Suprapubic skin (tissue), 4 donors: ENCODE measurements at regions not wholly inside any gene's neighbourhood (a gene's known extent, or its start where the extent isn't known, plus 50 kb on each side); places are given as distances from the start of the nearest gene placed in this dataset.

Source experiments
- DNase-seq, 2 donors: peaks; one replicate each; pipeline ENCODE4 v3.0.0-alpha.2; 2019; ENCODE audit warnings: low spot score in 2 of 2
- H3K27ac ChIP-seq: fragments of 200-600 bp; sonication (generic); one replicate; pipeline ENCODE4 v1.5.1; 2019
- H3K27me3 ChIP-seq: fragments of 200-600 bp; sonication (generic); one replicate; pipeline ENCODE4 v1.5.1; 2019
- H3K36me3 ChIP-seq: fragments of 200-600 bp; sonication (generic); one replicate; pipeline ENCODE4 v1.5.1; 2019
- H3K4me1 ChIP-seq: fragments of 200-600 bp; sonication (generic); one replicate; pipeline ENCODE4 v1.5.1; 2019
- H3K4me3 ChIP-seq: fragments of 200-600 bp; sonication (generic); one replicate; pipeline ENCODE4 v1.5.1; 2019; ENCODE audit warnings: mild to moderate bottlenecking
- H3K9me3 ChIP-seq: fragments of 200-600 bp; sonication (generic); one replicate; pipeline ENCODE4 v1.5.1; 2019
- EP300 ChIP-seq: sonication (generic); formaldehyde crosslinking; IDR thresholded peaks from one replicate; pipeline ENCODE4 v1.6.1; 2017; ENCODE audit warnings: antibody characterized with exemption
- POLR2A ChIP-seq, 2 donors: fragments of 450-650 bp; IDR thresholded peaks; one replicate each; pipeline ENCODE4 v1.6.1; 2017; ENCODE audit warnings: antibody characterized with exemption in 2 of 2, mild to moderate bottlenecking in 2 of 2, moderate library complexity in 2 of 2
- POLR2AphosphoS5 ChIP-seq, 3 donors: sonication (generic); formaldehyde crosslinking; IDR thresholded peaks; one replicate each; pipeline ENCODE4 v1.6.1; 2017; ENCODE audit warnings: antibody characterized with exemption in 3 of 3
- WGBS: methylation state at CpG from one replicate; pipeline ENCODE4 v1.1.5; 2018; 5-methylcytosine and 5-hydroxymethylcytosine counted together
- TF ChIP-seq, protein P1 (sequence below), 2 donors: fragments of 200-600 bp in 1 of 2; fragments of 450-650 bp in 1 of 2; sonication (generic) in 1 of 2; IDR thresholded peaks; one replicate each; pipeline ENCODE4 v1.5.1; 2016 to 2019; ENCODE audit warnings: antibody characterized with exemption in 2 of 2, mild to moderate bottlenecking in 1 of 2, moderate library complexity in 1 of 2

DNA sequence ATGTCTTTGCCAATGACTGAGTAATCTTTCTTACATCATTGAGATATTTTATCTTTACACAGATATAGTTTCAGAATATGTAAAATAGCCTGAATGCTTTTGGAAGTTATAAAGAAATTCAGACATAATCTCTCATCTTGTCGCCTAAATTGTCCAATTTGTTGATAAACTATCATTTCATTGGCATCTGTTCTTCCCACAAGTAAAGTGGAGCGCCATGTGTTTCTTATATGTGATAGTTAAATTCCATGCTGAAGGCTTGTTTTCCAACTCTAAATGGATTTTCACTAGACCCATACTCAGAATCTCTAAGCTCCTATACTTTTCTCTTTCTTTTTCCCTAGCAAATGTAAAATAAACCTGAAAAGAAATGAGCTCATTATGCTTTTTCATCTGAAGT lies 640.1 kb upstream of the MBL2 start:
- Histone ChIP-seq H3K36me3 (no peaks in the 10 kb centered on the region), H3K27ac (no peak overlapping the region), H3K27me3 (no peaks in the 10 kb centered on the region), H3K4me3 (no peak overlapping the region), H3K4me1 (no peaks in the 10 kb centered on the region), H3K9me3 (no peaks in the 10 kb centered on the region)
- no peak for DNase-seq
- WGBS = 62% methylated on average over 2 of the region's 2 CpGs
- TF ChIP-seq POLR2A (IDR thresholded peaks at IDR 0.05) = no peak
- no peak for TF ChIP-seq POLR2AphosphoS5 (IDR thresholded peaks at IDR 0.05)
- TF ChIP-seq, protein P1, sequence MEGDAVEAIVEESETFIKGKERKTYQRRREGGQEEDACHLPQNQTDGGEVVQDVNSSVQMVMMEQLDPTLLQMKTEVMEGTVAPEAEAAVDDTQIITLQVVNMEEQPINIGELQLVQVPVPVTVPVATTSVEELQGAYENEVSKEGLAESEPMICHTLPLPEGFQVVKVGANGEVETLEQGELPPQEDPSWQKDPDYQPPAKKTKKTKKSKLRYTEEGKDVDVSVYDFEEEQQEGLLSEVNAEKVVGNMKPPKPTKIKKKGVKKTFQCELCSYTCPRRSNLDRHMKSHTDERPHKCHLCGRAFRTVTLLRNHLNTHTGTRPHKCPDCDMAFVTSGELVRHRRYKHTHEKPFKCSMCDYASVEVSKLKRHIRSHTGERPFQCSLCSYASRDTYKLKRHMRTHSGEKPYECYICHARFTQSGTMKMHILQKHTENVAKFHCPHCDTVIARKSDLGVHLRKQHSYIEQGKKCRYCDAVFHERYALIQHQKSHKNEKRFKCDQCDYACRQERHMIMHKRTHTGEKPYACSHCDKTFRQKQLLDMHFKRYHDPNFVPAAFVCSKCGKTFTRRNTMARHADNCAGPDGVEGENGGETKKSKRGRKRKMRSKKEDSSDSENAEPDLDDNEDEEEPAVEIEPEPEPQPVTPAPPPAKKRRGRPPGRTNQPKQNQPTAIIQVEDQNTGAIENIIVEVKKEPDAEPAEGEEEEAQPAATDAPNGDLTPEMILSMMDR (IDR thresholded peaks at IDR 0.05) = no peak
- no peak for TF ChIP-seq EP300

DNA sequence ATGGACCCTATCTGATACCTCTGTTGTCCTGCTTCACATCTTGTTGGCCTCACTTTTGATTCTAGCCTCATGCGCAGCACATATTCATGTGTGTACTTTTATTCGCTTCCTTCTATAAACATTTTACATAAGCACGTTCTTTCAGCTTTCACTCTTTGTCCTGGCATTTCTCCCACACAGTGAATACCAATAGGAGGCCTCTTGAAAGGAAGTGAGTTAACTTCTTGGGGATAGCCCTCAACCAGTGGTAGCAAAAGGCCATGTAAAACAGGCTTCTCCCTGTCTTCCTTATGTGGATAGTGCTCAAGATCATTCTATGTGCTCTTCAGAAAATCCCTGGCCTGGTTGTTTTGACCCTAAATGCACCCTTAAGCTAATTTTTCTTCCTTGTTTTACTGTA lies 633.9 kb upstream of the MBL2 start:
- H3K9me3 ChIP-seq = no peaks in the 10 kb centered on the region
- no peaks in the 10 kb centered on the region for H3K27me3 ChIP-seq
- WGBS = 62% methylated on average over 3 of the region's 3 CpGs
- no peak overlapping the region for H3K27ac ChIP-seq
- no peak for DNase-seq
- no peaks in the 10 kb centered on the region for H3K36me3 ChIP-seq
- TF ChIP-seq POLR2AphosphoS5 (IDR thresholded peaks at IDR 0.05) (no peak), EP300 (no peak), POLR2A (IDR thresholded peaks at IDR 0.05) (no peak)
- TF ChIP-seq, protein P1 (IDR thresholded peaks at IDR 0.05) = no peak
- H3K4me3 ChIP-seq = no peak overlapping the region
- no peaks in the 10 kb centered on the region for H3K4me1 ChIP-seq

DNA sequence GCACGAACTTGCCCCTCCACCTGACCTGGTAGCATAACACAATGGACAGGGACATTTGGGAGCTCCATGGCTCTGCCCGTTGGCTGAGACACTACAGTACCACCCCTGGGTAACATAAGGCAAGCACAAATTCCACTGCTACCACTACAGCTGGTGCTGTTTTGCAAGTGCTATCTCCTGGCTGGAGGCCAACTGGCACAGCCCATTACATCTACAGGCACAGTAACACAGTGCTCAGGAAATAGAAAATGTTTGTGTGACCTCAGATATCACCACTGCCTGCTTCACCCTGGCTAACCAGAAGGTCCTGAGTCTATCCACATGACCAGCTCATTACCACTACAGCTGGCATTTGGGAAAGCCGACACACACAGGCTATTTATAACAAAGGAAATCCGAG lies 631.1 kb upstream of the MBL2 start:
- no peak for DNase-seq
- Histone ChIP-seq H3K4me1 (no peaks in the 10 kb centered on the region), H3K36me3 (no peaks in the 10 kb centered on the region), H3K27ac (no peak overlapping the region), H3K9me3 (no peaks in the 10 kb centered on the region), H3K4me3 (no peak overlapping the region), H3K27me3 (no peaks in the 10 kb centered on the region)
- WGBS = 29% methylated on average over 4 of the region's 4 CpGs
- TF ChIP-seq EP300 = no peak

DNA sequence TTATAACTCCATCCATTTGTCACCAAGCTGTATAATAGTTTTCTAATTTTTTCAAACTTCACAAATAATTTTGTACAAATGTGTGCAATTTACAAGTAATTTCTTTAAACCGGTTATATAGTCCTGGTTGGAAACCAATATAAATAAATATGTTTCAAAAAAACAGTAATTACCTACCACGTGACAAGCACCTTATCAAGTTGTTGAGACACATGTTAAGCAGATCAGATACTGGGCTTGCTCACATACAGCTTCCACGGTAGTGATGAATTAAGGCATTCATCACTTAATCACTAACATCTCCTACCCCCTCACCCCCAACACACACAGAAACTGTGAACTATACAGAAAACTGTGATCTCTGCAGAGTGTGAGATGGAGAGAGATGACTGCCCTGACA lies 630.0 kb upstream of the MBL2 start:
- no peaks in the 10 kb centered on the region for H3K4me1 ChIP-seq
- no peaks in the 10 kb centered on the region for H3K9me3 ChIP-seq
- no peak overlapping the region for H3K4me3 ChIP-seq
- TF ChIP-seq POLR2A (IDR thresholded peaks at IDR 0.05) (no peak), POLR2AphosphoS5 (IDR thresholded peaks at IDR 0.05) (no peak), EP300 (no peak)
- TF ChIP-seq, protein P1 (IDR thresholded peaks at IDR 0.05) = no peak
- H3K36me3 ChIP-seq = no peaks in the 10 kb centered on the region
- H3K27me3 ChIP-seq = no peaks in the 10 kb centered on the region
- H3K27ac ChIP-seq = no peak overlapping the region
- 58% methylated on average over 3 of the region's 3 CpGs for WGBS
- no peak for DNase-seq

DNA sequence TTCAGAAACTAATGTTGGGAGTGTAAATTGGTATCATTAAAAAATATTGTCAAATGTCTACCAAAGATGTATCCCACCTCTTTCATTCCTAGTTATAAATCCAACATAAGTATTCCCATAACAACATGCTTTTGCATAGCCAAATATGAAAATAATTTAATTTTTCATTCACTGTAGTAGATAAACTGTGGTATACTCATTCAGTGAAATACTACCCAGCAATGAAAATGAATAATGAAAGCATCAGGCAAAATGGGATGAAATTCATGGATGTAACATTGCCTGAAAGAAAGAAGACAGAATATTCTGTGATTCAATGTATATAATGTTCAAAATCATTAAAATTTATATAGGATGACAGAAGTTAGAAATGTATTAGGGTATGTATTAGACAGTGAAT lies 629.0 kb upstream of the MBL2 start:
- H3K4me1 ChIP-seq = no peaks in the 10 kb centered on the region
- no peaks in the 10 kb centered on the region for H3K9me3 ChIP-seq
- H3K4me3 ChIP-seq = no peak overlapping the region
- DNase-seq = no peak
- TF ChIP-seq POLR2AphosphoS5 (IDR thresholded peaks at IDR 0.05) (no peak), POLR2A (IDR thresholded peaks at IDR 0.05) (no peak), EP300 (no peak)
- TF ChIP-seq, protein P1 (IDR thresholded peaks at IDR 0.05) = no peak
- no peaks in the 10 kb centered on the region for H3K36me3 ChIP-seq
- H3K27ac ChIP-seq = no peak overlapping the region
- H3K27me3 ChIP-seq = no peaks in the 10 kb centered on the region

DNA sequence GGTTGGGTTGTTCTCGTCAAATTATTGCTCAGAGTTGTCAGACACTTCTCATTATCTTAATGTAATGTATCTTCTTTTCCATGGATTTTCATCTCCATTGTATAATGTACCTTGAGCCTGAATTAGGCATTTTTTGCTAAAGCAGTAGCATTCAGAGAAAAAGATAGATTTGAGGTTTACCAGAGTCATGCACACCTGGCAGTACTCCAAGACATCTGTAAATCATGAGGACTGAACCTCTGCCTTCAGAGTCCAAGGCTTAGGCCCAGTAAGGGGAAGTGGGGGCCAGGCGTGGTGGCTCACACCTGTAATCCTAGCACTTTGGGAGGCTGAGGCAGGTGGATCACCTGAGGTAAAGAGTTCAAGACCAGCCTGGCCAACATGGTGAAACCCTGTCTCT lies 624.3 kb upstream of the MBL2 start:
- 81% methylated on average over 2 of the region's 2 CpGs for WGBS
- H3K9me3 ChIP-seq = peaks cover 10% of the 10 kb centered on the region
- H3K27ac ChIP-seq = no peak overlapping the region
- no peak overlapping the region for H3K4me3 ChIP-seq
- no peak for DNase-seq
- no peaks in the 10 kb centered on the region for H3K27me3 ChIP-seq
- H3K4me1 ChIP-seq = no peaks in the 10 kb centered on the region
- no peaks in the 10 kb centered on the region for H3K36me3 ChIP-seq
- TF ChIP-seq EP300 (no peak), POLR2AphosphoS5 (IDR thresholded peaks at IDR 0.05) (no peak), POLR2A (IDR thresholded peaks at IDR 0.05) (no peak)
- TF ChIP-seq, protein P1 (IDR thresholded peaks at IDR 0.05) = no peak
